Retinal pigment epithelial cell (primary cell): ENCODE measurements at regions not wholly inside any gene's neighbourhood (a gene's known extent, or its start where the extent isn't known, plus 50 kb on each side); places are given as distances from the start of the nearest gene placed in this dataset.

ENCODE experiments used
- DNase-seq: peaks from one replicate; pipeline ENCODE4 v3.0.0-alpha.2; 2010; ENCODE audit warnings: low read depth
- H3K4me3 ChIP-seq: 2 replicates; pipeline ENCODE4 v1.5.1; 2011; ENCODE audit warnings: mild to moderate bottlenecking, low read length, control low read depth, moderate library complexity
- TF ChIP-seq, protein P1 (sequence below): conservative IDR thresholded peaks from 2 replicates; pipeline ENCODE4 v1.5.1; 2011; ENCODE audit warnings: low read depth, low read length, control low read depth, inconsistent platforms

- H3K4me3 ChIP-seq: no peak overlapping the region
- TF ChIP-seq, protein P1, sequence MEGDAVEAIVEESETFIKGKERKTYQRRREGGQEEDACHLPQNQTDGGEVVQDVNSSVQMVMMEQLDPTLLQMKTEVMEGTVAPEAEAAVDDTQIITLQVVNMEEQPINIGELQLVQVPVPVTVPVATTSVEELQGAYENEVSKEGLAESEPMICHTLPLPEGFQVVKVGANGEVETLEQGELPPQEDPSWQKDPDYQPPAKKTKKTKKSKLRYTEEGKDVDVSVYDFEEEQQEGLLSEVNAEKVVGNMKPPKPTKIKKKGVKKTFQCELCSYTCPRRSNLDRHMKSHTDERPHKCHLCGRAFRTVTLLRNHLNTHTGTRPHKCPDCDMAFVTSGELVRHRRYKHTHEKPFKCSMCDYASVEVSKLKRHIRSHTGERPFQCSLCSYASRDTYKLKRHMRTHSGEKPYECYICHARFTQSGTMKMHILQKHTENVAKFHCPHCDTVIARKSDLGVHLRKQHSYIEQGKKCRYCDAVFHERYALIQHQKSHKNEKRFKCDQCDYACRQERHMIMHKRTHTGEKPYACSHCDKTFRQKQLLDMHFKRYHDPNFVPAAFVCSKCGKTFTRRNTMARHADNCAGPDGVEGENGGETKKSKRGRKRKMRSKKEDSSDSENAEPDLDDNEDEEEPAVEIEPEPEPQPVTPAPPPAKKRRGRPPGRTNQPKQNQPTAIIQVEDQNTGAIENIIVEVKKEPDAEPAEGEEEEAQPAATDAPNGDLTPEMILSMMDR: no peak
- no peak for DNase-seq
Measured at GRCh38 chr15:52975941-52976449, 185.9 kb upstream of the ONECUT1 start.

DNA sequence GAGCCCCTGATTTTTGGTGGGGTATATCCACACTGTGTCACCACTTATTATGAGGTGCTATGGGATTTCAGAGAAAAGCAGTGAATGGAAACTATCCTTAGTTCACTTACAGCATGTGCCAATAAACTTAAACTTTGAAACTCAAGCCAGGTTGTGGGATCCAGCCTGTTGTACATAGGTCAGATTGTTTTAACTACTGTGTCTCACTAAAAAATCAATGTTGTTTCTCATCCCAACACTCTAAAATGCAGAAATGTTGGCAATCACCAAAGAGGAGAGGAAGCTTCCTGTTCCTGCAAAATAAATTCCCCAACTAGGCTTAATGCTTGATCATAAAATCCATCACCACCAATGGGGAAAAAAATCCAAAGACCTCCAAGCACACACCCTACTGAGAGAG is 173.7 kb upstream of the ONECUT1 start:
- no peak for DNase-seq
- TF ChIP-seq, protein P1: no peak

DNA sequence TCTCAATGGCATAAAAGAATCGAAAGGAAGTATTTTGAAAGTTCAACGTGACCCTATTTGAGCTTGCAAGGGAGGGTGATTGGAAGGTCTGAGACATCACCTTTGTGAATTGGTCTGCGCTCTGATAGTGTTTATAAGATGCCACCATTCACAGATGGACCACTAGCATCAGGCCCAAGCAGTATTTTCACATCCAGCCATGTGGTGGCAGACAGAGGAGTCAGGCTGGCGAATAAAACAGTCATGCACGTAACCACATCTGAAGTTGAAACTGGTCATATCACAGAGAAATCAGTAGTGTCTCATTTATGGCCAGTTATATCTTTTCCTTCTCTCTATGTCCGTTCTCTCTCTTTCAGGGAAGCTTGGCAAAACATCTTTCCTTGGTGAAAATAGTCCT is 170.1 kb upstream of the ONECUT1 start:
- H3K4me3 ChIP-seq: no peak overlapping the region
- TF ChIP-seq, protein P1: no peak
- no peak for DNase-seq

More for the DNA sequence above, 173.7 kb upstream of the ONECUT1 start:
- H3K4me3 ChIP-seq: no peak overlapping the region

DNA sequence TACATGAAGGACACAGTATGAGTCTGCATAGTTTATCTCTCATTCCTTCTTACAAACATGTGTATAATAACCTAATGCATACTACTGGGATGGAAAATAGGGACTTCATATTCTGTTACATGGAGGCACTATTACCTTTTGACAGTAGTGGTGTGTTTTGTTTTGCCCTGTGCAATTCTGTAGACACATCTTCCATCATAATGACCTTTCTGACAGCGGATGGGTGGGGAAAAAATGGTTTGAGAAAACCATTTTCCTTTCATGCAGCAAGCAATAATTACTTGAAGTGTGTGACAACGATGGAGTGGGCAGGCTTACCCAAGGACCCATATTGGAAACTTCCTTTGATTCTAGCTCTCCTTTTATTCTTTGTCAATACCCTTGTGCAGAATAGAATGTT is 153.6 kb upstream of the ONECUT1 start:
- H3K4me3 ChIP-seq: no peak overlapping the region
- TF ChIP-seq, protein P1: no peak
- no peak for DNase-seq

DNA sequence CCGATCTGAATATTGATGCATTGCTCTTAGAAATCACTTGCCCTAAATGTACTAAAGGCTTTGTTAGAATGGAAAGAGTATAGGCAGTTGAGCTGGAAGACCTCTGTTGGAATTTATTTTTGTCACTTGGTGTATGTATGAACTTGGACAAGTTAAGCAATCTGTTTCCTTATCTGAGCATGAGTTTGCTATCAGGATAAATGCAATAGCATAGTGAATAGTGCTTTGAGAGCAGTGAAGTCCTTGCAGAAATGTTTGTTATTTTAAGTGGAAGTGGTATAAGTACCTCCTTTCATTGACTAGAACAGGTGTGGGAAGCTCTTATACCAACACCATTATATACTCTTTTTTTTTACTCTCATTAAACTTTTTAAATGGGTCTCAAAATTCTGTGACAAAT is 146.4 kb upstream of the ONECUT1 start:
- no peak overlapping the region for H3K4me3 ChIP-seq
- DNase-seq: no peak
- TF ChIP-seq, protein P1: no peak

DNA sequence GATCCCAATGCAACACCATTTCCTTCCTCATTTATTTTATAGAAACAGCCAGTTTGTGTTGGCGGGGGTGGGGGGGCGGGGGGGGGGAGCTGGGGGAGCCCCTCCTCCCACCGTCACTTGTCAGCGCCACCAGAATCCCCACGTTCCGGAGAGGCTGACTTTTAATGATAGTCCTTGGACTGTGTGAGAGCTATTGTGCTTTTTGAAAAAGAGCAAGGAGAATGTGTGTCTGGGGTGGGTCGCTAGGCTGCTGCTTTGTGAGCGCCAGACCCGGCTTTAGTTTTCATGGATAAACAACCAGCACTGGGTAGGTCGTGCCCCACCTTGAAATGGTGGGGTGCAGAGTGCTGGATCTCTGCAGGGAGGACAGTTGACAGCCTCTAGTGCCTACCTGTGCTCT is 135.0 kb upstream of the ONECUT1 start:
- TF ChIP-seq, protein P1: no peak

DNA sequence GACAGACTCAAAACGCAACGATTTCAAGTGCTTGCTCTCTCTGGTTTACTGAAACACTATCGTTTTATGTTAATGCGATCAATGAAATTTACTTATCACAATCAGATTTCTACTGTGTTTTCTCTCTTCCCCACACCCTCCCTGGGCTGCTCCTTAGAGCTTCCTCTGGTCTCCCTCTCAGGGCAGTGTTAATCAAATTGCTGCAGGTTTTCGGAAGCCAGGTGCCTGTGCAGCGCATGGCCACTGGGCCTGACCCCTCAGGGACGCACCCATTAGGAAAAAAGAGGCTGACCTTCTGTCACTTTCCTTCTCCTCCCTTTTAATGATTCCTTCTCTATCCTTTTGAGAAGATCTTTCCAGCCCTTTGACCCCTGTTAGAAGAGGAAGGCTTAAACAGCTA is 134.5 kb upstream of the ONECUT1 start:
- no peak for DNase-seq
- TF ChIP-seq, protein P1: no peak

More for the DNA sequence above, 135.0 kb upstream of the ONECUT1 start:
- no peak overlapping the region for H3K4me3 ChIP-seq
- no peak for DNase-seq

More for the DNA sequence above, 134.5 kb upstream of the ONECUT1 start:
- no peak overlapping the region for H3K4me3 ChIP-seq
